Activated CD4-positive, alpha-beta T cell treated with anti-CD3 and anti-CD28 coated beads for 48 hours (primary cell): ENCODE measurements at regions not wholly inside any gene's neighbourhood (a gene's known extent, or its start where the extent isn't known, plus 50 kb on each side); places are given as distances from the start of the nearest gene placed in this dataset.
"Not testable (repeated sequence)": the region's sequence is repeated elsewhere in the genome, so short reads cannot be mapped to it uniquely, and the experiment has no call there.

Source experiments
- DNase-seq: peaks from one replicate; pipeline ENCODE4 v3.0.0-alpha.2; 2020

DNA sequence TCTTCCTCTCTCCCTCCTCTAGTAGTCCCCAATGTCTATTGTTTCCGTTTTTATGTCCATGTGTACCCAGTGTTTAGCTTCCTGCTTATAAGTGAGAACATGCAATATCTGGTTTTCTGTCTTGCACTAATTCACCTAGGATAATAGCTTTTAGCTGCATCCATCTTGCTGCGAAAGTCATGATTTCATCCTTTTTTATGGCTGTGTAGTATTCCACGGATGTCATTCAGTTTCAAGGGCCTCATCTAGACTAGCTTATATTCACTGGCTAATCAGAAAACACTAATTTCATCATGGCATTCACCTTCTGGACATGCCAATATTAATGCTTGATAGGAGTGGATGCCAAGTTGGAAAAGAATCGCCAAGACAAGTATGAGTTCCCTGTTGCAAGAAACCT is 619.6 kb upstream of the AUTS2 start:
- DNase-seq: no peak

DNA sequence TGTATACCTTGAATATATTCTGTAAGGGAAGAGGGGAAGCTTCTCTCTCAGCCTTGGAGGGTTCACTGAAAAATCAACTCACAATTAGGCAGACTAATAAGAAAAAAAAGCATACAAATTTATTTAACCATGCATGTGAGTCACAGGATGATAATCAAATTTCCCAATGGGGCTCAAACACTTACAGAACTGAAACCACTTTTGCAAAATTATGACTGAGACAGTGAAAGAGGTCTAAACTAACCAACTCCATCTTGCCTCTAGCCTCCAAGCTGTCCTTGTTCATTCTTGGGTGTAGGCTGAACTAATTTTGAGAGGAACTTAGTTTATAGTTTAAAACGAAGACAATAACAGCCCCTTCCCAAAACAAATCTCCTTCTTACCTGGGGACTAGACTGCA is 618.3 kb upstream of the AUTS2 start:
- no peak for DNase-seq

DNA sequence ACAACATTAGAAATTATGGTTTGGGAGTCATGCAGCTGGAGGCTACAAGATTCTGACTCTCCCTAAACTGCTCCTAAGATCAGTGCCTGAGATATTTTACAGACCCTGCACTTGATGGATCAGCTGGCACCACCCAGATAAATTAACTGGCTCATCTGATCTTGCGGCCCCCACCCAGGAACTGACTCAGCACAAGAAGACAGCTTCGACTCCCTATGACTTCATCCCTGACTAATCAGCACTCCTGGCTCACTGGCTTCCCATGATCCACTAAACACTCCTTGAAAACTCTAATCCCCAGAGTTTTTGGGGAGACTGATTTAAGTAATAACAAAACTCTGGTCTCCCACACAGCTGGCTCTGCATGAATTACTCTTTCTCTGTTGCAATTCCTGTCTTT is 617.8 kb upstream of the AUTS2 start:
- not testable (repeated sequence) for DNase-seq

DNA sequence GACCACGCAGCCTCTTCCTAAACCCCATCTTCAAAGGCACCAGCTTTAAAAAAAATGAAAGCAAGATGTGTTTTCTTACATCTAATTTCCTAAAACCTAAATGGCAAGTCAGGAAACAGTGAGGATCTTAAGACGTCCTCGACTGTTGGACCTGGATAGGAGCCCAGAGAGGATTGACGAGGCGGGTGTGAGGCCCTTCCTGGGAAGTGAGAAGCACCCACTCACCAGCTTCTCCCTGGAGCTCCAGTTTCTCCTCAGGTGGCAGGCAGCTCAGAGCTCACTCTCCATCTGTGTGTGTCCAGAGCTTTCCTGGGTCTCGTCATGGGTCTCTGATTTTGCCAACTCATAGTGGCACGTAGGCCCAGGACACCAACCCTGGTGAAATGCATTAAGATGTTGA is 614.0 kb upstream of the AUTS2 start:
- no peak for DNase-seq

DNA sequence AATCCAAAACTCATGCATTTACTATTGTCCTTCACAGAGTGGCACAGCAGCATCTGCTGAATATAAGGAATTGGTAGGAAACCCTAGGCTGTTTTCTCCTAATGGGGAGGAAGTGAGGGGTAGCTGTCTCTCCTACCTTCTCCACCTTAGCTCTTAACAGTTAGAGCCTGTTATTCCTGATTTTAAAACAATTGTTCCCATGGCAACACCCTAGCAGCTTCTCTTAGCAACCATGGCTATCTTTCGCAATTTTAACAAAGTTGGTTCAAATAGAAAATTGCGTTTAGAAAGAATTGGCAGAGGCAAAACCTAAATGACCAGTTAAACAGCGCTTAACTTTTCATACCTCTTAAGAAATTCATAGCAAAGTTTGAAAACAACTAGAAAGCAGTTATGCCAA is 603.4 kb upstream of the AUTS2 start:
- DNase-seq: no peak

DNA sequence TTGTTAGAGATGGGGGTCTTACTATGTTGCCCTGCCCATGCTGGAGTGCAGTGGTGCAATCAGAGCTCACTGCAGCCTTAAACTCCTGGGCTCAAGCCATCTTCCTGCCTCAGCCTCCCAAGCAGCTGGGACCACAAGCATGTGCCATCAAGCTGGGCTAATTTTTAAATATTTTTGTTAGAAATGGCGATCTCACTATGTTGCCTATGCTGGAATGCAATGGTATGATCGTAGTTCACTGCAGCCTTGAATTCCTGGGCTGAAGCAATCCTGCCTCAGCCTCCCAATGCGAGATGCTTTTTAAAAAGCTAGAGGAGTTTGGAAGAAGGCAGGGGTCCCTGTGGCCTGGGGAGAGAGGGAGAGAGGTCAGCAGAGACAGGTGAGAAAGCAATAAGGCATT is 600.1 kb upstream of the AUTS2 start:
- DNase-seq: no peak

DNA sequence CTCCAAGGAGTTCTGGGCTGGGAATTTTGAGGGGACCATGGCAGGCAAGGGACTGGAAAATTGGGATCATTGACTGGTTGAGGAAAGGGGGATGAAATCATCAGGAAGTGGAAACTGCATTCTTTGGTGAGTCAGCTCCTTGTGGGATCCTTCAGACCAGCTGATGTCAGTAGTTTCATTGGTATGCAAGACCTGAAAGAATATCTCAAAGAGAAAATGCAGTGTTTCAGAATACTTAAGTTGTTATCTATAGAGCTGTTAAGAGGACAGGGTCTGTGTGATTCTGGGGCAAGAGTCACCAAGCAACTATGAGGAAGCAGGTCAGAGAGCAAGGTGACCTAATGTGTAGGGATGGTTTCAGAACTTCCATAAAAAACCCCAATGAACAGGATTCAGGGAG is 595.9 kb upstream of the AUTS2 start:
- DNase-seq: no peak

DNA sequence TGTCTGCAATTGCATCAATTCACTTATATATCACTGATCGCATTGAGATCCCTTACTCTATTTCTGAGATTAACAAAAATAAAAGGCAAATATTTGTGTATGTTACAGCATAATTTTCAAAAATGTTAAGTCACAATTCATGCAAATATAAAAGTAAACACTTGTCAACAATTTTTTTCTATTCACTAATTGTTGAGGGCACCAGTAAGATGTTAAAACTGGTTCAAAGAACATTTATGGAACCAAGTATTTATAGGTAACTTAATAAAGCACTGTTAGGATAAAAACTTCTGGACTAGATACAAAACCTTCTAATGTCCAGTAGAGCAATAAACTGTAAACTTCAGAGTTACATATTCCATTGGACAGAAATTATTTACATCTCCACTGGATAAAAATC is 586.1 kb upstream of the AUTS2 start:
- no peak for DNase-seq

DNA sequence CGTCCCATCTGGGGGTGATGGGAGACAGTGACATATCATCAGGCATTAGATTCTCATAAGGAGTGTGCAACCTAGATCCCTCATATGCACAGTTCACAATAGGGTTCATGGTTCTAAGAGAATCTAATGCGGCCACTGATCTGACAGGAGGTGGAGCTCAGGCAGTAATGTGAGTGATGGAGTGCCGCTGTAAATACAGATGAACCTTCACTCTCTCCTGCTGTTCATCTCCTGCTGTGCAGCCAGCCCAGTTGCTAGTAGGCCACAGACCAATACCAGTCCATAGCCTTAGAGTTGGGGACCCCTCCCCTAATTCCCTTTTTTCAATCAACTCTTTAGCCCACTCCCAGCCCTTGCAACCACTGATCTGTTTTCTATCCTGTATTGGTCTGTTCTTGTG is 581.1 kb upstream of the AUTS2 start:
- DNase-seq: no peak

DNA sequence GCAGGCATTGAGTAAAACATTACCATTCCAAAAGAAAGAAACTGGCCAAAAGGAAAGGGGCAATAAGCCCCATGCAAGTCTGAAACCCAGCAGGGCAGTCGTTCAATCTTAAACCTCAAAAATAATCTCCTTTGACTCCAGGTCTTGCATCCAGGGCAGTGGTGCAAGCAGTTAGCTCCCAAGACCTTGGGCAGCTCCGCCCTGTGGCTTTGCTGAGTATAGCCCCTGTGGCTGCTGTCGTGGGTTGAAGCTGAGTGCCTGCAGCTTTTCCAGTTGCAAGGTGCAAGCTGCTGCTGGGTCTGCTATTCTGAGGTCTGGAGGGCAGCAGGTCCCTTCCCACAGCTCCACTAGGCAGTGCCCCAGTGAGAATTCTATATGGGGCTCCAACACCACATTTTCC is 580.1 kb upstream of the AUTS2 start:
- no peak for DNase-seq

DNA sequence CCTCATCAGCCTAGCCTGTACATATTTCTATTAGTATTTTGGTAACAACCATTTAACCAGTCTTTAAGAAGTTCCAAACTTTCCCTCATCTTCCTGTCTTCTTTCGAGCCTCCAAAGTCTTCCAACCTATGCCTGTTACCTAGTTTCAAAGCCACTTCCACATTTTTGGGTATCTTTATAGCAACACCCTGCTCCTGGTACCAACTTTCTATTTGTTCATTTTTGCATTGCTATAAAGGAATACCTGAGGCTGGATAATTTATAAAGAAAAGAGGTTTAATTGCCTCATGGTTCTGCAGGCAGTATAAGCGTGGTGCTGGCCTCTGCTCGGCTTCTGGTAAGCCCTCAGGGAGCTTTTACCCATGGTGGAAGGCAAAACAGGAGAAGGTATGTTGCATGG is 578.8 kb upstream of the AUTS2 start:
- no peak for DNase-seq

DNA sequence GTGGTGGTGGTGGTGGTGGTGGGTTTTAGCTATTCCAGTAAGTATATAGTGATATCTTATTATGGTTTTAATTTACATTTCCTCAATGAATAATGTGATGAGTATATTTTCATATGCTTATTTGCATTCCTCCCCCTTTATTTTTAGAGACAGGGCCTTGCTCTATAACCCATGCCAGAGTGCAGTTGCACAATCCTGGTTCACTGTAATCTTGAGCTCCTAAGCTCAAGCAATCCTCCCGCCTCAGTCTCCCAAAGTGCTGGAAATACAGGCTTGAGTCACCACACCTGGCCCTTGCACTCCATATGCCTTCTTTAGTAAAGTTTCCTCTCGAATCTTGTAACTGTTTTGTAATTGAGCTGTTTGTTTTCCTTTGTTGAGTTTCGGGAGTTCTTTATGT is 577.7 kb upstream of the AUTS2 start:
- no peak for DNase-seq

DNA sequence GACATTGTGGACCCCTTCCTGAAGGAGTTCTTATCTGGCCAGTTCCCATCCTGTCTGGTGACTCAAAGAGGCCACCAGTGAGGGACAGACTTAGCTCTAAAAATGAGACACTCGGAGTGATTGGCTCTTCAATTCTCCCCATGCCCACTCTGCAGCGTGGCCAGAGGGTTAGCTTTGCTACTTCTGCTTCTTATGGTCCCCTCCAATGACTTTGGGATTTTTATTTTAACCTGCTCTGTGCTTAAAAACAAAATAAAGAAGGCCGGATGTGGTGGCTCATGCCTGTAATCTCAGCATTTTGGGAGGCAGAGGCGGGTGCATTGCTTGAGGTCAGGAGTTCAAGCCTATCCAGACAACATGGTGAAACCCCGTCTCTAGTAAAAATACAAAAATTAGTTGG is 573.0 kb upstream of the AUTS2 start:
- no peak for DNase-seq

DNA sequence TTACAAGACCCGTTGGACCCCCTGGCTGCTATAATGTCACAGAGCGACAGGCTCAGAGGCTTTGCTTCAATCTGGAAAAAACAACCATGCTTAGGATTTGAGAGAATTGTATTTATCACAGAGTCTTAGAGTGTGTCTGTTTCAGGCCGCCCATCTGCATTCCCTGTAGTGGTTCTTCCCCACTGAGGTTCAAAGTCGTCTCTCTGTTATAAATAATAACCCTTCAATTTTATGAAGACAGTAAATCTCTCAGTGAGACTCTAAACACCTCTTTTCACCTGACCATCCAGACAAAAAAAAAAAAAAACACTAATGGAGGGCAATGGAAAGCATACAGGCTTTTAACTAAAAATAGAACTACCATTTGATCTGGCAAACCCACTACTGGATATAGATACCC is 565.4 kb upstream of the AUTS2 start:
- DNase-seq: no peak

DNA sequence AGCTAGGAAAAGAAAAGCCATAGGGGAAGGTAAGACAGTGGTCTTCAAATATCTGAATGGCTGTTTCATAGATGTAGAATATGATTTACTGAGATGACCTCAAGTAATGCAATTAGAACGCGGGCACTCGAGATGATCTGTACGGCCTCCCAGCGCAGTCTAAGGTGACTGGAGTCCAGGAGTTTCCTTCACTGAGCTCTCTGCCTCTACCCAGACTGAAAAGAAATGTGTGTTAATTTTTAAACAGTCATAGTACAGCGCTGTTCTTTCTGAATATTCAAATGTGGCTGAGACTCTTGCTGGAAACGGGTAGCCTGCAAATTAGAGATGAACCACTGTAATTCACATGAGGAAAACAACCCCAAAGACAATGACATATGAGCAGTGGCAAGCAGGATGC is 562.4 kb upstream of the AUTS2 start:
- DNase-seq: no peak

DNA sequence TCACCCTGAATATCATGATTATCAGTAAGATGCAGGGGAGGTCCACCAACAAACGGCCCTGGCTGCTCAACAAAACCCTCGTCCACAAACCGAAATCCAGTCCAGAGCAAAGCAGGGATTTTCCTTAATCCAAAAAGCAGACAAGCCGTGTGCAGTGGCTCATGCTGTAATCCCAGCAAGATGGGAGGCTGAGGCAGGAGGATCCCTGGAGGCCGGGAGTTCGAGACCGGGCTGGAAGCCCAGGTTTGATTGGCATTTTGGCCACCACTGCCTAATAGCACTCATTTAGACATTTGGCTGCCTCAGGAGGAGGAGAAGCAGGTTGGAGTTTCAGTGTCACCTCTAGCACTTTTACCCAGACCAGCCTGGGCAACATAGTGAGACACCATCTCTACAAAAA is 562.0 kb upstream of the AUTS2 start:
- no peak for DNase-seq

DNA sequence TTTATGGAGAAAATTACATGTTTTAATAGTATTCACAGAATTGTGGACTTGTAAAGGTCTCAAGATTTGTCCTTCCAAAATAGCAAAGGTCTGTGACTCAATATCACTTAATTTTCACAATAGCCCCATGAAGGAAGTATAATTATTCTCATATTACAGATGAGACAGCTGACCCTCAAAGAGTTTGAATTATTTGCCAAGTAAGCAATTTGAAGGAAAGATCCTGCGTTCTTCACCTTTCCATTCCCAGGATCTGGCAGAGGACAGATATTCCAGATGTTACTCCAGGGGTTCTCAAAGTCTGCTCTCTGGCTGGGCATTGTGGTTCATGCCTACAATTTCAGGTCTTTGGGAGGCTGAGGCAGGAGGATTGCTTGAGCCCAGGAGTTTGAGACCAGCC is 559.4 kb upstream of the AUTS2 start:
- no peak for DNase-seq

DNA sequence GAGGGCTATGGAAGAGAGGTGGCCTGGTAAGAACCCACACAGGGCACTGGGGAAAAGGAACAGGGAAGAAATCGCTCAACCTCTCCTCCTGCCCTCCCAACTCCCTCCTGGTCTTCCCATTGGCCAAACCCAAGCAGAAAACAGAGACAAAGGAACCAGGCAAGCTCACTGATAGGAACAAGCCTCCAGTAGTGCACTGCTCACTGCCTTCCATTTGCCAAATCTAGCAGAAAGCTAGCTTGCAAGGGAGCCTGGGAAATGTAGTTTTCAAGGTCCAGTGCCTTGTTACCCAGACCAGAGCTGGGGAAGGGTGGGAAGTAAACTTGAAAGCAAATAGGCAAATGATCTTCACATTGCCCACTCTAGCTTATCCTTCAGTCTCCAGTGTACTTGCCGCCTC is 556.1 kb upstream of the AUTS2 start:
- DNase-seq: no peak

DNA sequence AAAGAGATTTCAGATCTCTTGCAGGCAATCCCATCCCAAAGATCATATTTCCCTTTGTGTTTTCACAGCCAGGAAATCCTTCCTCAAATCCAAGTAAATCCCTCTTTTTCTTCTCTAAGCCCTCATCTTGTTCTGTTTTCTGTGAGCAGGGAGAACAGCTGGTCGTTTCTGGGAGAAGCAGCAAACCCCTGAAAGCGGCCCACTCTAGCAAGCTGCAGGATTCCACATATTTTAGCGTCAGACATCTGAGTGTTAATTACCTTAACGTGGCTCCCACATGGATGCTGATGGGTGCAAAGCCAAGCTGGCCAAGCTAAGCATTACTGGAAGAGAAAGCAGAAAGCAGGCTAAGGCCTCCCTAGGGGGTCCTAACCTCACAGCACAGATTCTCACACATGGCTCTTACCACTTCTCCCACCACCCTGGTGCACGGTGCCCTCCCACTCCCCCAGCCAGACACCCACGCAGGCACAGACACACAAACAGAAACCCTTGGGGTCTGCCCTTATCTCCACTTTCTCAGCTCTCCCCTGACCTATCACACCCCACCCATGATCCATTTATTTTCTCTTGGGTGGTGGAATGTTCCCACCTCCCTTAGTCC is 551.0 kb upstream of the AUTS2 start:
- DNase-seq: no peak

DNA sequence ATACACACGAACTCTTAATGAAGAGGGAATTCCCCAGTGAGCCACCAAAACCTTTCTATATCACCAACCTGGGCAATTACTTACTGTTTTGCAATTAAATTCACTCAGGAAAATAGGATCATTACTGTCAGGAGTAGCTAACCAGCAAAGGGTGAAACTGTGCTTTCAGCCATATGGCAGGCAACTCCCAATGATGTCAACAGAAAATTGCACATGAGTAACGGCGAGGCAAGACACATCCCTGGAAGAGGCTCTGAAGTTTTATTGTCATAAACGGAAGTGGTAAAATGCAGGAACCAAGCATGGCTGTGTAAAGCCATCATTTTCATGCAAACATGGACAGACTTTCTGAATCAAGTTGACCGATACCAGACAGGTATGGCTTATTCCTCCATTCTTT is 548.9 kb upstream of the AUTS2 start:
- no peak for DNase-seq

DNA sequence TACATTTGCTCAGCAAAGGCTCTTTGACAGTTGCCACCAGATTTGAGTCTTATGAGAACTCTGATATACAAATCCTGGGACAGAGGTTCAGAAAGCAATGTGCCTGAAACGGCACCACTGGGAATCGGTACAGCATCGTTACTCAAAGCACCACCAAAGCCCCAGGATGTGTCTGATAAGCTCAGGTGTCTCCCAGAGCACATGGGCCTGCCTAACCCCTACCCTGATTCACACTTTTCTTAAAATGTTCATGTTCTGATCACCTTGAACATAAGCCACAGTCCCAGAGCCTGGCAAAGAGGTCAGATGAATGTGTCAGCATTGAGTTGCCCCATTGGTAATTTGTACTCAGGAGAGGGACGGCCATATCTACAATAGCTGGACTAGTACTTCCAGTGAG is 545.8 kb upstream of the AUTS2 start:
- DNase-seq: no peak

DNA sequence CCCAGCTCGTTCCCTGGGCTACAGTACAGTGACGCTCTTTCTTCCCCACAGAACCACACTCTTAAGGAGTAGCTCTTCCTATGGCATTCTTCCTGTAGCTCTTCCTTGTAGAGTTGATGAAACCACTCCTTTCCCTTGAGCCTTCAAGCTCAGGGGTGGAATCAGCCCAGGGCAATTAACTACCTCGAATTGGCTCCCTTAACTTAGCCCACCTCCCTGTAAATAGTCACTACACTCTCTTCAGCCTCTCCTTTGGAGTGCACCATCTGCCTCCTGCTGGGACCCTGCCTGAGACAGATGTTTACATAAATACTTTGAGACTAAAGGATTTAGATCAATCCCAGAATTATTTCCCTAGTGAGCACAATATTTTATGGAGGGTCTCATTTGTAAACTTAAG is 537.8 kb upstream of the AUTS2 start:
- no peak for DNase-seq

DNA sequence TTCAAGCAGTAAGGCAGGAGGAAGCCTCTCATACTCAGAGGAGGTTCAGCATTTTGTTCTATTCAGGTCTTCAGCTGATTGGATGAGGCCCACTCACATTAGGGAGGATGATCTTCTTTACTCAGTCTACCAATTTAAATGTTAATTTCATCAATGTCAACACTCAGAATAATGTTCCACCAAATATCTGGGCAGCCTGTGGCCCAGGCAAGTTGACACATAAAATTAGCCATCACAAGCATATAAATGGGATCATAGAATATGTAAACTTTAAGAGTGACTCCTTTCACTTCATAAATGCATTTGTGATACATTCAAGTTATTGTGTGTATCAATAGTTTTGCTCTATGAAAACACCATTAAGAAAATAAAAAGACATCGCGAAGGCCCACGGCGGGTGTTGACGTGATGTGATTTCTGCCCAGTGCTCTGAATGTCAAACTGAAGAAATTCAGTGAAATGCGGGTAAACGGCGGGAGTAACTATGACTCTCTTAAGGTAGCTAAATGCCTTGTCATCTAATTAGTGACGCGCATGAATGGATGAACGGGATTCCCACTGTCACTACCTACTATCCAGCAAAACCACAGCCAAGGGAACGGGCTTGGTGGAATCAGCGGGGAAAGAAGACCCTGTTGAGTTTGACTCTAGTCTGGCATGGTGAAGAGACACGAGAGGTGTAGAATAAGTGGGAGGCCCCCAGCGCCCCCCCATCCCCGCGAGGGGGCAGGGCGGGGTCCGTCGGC is 536.1 kb upstream of the AUTS2 start:
- no peak for DNase-seq

DNA sequence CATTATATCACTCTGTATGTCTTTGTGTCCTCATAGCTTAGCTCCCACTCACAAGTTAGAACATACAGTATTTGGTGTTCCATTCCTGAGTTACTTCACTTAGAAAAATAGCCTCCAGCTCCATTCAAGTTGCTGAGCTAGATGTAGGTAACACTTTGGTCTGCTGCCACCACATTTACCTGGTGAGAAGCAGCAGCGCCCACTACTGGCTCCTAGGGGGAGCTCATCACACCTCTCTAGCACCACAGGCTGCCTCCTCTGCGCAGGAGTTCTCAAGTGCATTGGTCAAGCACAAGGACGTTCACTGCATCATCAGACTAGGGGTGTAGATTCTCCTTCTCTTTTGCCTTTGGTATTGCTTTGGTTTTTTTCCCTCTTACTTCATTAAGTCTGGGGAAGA is 530.9 kb upstream of the AUTS2 start:
- DNase-seq: peak; percentile 4

DNA sequence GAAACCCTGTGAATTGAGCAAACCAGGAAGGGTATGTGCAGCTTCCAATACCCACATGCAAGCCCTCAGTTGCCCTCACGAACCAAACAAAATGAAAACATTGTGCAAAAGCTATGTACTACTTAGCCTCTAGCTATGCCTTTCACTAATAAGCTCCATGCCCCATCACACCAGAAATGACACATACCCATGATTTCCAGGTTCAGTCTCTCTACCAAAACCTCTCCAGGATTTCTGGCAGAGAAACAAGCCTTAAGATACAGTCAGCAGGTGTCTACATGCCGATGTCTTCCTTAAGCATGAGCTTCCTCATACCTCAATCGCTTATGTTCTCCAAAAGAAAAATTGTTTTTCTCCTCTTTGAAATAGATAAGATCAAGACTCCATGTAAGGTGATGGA is 527.8 kb upstream of the AUTS2 start:
- DNase-seq: no peak
